NCI-H446 (cell line): ENCODE measurements at regions not wholly inside any gene's neighbourhood (a gene's known extent, or its start where the extent isn't known, plus 50 kb on each side); places are given as distances from the start of the nearest gene placed in this dataset.

Source experiments
- DNase-seq, 2 experiments: peaks; one replicate each; lab custom pipeline; 2025; lab: John Stamatoyannopoulos, UW

DNA sequence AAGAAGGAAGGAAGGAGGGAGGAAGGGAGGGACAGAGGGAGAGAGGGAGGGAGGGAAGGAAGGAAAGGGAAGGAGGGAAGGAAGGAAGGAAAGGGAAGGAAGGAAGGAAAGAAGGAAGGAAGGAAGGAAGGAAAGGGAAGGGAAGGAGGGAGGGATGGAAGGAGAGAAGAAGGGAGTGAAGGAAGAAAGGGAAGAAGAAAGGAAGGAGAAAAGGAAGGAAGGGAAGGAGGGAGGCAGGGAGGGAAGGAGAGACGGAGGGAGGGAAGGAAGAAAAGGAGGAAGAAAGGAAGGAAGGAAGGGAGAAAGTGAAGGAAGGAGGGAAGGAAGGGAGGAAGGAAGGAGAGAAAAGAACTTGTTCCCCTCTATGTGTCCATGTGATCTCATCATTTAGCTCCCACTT, 465.0 kb downstream of the KCTD8 start:
- DNase-seq = no peak

GRCh38 chr4:43987331-43987944, 461.2 kb downstream of the KCTD8 start:
- DNase-seq = no peak

DNA sequence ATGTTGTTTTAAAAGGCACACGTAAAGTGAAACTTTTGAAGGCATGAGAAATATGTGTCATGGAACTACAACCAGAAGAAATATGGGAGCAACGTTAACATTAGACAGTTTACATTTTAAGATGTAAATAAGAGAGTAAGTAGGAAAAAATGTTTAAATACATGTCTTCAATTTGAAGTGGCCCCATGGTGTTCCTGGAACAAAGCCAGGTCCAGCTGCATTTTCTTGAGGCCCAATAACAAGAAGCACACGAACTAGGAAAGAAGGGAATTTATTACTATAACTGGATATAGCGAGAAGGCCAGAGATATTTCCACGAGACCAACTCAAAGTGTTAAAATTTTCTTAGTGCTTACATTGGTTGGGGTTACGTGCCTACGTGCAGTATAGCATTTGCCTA, 458.1 kb downstream of the KCTD8 start:
- no peak for DNase-seq

GRCh38 chr4:43990963-43991362, 457.6 kb downstream of the KCTD8 start:
- DNase-seq = no peak

DNA sequence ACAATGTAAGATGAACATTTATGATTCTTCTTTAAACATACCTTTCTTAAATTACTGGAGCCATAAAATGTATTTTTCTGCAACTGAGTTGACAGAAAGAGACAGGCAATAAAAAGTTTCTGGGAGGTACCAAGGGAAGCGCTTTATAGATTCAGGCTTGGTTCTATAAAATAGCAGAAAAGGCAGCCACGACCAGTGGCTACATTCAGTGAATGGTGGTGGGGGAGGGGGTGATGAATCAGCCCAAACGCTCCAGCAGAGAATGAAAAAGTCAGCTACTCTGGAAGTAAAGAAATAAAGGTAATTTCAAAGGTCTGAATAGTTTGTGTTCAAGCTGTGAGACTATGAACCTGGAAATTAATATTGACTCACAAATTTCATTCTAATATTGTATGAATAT, 456.1 kb downstream of the KCTD8 start:
- no peak for DNase-seq

- DNase-seq = no peak
Observed at GRCh38 chr4:43993196-43993902, 455.3 kb downstream of the KCTD8 start.

- DNase-seq = no peak
Observed at GRCh38 chr4:43999669-44000068, 448.9 kb downstream of the KCTD8 start.

- DNase-seq = no peak
Observed at GRCh38 chr4:44002368-44002767, 446.2 kb downstream of the KCTD8 start.

GRCh38 chr4:44016570-44017421, 431.8 kb downstream of the KCTD8 start:
- no peak for DNase-seq

DNA sequence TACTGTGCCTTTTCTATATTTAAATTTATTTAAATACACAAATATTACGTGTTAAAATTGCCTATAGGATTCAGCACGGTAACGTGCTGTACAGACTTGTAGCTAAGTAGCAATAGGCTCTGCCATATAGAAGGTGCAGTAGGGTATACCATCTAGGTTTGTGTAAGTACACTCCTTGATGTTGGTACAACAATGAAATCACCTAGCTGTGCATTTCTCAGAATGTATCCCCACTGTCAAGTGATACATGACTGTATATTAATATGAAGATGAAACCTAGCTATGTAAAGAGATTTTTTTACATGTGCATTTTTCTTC, 431.2 kb downstream of the KCTD8 start:
- DNase-seq = no peak

DNA sequence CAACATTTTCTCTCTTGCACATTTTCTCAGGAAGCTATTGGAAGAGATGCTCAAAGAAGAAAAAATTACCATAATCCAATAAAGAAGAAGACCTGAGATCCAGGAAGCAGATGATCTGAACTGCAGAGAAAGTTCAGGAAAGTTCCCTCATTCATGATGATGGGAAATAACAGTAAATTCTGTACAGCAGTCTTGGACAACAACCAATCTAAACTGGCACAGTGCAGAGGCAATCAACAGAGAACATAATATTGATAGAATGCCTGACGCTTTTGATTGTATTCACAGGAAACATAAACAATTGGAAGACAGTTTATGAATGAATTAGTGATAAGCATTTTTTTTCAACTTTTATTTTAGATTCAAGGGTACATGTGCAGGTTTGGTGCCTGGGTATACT, 428.9 kb downstream of the KCTD8 start:
- DNase-seq = no peak

DNA sequence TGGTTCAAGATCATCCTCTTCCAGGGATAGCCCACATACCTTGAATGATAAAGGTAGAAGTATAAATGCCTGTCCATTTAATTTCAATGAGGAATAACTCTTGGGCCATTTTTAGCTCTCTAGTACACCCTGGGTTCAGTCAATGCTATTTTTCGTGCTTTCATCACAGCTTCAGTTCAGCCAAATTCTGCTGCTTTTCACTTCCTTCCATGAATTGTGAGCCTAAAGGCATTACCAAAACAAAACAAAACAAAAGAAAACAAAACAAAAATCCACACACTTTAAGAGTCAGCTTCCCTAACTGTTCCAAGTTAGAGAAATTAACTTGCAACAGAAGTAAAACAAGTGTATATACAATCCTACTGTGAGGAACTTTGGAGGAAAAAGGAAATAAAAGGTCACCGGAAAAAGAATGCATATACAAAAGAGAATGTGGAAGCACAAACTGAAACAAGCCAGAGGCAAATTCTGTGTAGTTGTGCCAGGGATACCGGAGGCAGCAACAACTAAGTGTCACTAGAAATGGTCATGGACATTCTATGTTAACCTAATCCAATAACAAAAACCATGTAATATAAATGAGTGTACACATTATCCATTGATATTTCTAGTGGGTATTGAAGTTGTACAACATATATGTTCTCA, 423.1 kb downstream of the KCTD8 start:
- DNase-seq = no peak

GRCh38 chr4:44038811-44039210, 409.8 kb downstream of the KCTD8 start:
- no peak for DNase-seq

DNA sequence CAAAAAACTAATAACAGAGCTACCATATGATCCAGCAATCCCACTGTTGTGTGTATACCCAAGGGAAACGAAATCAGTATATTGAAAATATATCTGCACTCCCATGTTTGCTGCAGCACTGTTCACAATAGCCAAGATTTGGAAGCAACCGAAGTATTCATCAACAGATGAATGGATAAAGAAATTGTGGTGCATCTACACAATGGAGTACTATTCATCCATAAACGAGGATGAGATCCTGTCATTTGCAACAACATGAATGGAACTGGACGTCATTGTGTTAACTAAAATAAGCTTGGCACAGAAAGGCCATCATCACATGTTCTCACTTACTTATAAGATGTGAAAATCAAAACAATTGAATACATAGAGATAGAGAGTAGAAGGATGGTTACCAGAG, 402.1 kb downstream of the KCTD8 start:
- DNase-seq = no peak

- DNase-seq = no peak
Observed at GRCh38 chr4:44056721-44057151, 391.9 kb downstream of the KCTD8 start.

DNA sequence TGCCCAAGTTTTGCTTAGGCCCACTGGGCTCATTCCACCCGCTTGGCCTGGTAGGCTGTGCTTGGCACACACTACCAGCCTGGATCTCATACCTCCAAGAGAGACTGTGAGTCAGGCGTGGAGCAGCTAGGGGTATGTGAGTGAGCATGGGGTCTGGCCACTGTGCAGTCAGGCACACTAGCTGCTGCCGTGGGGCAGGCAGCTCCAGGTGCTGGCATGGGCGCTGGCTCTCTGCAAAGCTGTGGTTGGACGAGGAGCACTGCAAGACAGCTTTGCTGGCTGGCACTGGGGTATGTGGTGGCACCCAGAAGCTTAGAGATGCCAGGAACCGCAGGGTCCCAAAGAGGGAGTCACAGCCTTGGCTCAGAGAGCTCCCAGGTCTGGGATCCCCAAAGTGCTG, 377.8 kb downstream of the KCTD8 start:
- DNase-seq = no peak

- no peak for DNase-seq
Observed at GRCh38 chr4:44071959-44072955, 376.4 kb downstream of the KCTD8 start.

DNA sequence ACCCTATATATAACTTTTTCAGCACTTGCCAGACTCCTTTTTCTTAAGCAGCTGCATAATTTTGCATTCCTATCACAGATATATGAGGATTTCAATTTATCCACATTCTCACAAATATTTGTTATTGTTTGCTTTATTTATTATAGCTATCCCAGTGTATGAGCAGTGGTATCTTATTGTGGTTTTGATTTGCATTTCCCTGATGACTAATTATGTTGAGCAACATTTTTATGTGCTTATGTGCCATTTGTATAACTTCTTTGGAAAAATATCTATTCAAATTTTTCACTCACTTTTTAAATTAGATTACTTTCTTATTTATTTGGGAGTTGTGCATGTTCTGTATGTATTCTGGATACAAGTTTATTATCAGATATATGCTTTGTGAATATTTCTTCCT, 361.9 kb downstream of the KCTD8 start:
- no peak for DNase-seq

DNA sequence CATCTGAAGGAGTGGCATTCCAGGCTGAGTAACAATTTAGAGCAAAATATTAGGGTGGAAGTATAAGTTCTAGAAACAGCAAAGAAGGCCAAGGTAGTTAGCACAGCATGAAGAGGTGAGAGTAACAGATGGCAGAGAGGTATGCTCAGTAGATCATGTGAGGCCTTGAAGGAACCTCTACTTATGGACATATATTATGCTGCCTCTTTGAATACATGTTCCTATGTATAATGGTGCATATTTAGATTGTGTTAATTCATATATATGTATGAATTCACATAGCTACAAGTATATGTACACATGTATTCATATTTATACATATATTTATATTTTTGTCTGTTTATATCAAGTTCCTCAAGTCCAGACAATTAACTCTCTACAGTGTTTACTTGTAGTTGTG, 355.2 kb downstream of the KCTD8 start:
- DNase-seq = no peak

- DNase-seq = no peak
Observed at GRCh38 chr4:44098973-44099372, 349.6 kb downstream of the KCTD8 start.

- no peak for DNase-seq
Observed at GRCh38 chr4:44100456-44100855, 348.2 kb downstream of the KCTD8 start.
